Transverse colon (tissue), 4 donors: ENCODE measurements at regions not wholly inside any gene's neighbourhood (a gene's known extent, or its start where the extent isn't known, plus 50 kb on each side); places are given as distances from the start of the nearest gene placed in this dataset.
A peak's percentile ranks its signal among the peaks of the same experiment; 100 is the strongest.

ENCODE experiments used
- DNase-seq: peaks from one replicate; pipeline ENCODE4 v3.0.0-alpha.2; 2019
- H3K27ac ChIP-seq, 4 donors: fragments of 200-600 bp; sonication (generic); 2 replicates each; pipeline ENCODE4 v1.5.1; 2016 to 2018; ENCODE audit warnings: inconsistent platforms in 4 of 4
- H3K27me3 ChIP-seq: fragments of 200-600 bp; sonication (generic); 2 replicates; pipeline ENCODE4 v1.5.1; 2017; ENCODE audit warnings: inconsistent platforms
- H3K36me3 ChIP-seq, 4 donors: fragments of 200-600 bp; sonication (generic); 2 replicates each; pipeline ENCODE4 v1.5.1; 2017 to 2019; ENCODE audit warnings: inconsistent platforms in 4 of 4
- H3K4me1 ChIP-seq, 4 donors: fragments of 200-600 bp; sonication (generic); 2 replicates each; pipeline ENCODE4 v1.5.1; 2017 to 2020; ENCODE audit warnings: inconsistent platforms in 4 of 4
- H3K4me3 ChIP-seq, 4 donors: fragments of 200-600 bp; sonication (generic); 1 replicate in 1 of 4; 2 replicates in 3 of 4; pipeline versions ENCODE4 v1.5.1 to v1.6.1; 2017 to 2019; ENCODE audit warnings: inconsistent platforms in 4 of 4
- H3K9me3 ChIP-seq, 2 donors: fragments of 200-600 bp; sonication (generic); 2 replicates each; pipeline ENCODE4 v1.5.1; 2017 to 2019; ENCODE audit warnings: inconsistent platforms in 2 of 2
- EP300 ChIP-seq: sonication (generic); formaldehyde crosslinking; IDR thresholded peaks from one replicate; pipeline ENCODE4 v1.6.1; 2017; ENCODE audit warnings: antibody characterized with exemption, low read depth
- POLR2A ChIP-seq: fragments of 450-650 bp; IDR thresholded peaks from one replicate; pipeline ENCODE4 v1.6.1; 2016; ENCODE audit warnings: antibody characterized with exemption, mild to moderate bottlenecking, moderate library complexity
- POLR2AphosphoS5 ChIP-seq, 3 donors: sonication (generic); formaldehyde crosslinking; IDR thresholded peaks; one replicate each; pipeline ENCODE4 v1.6.1; 2016; ENCODE audit warnings: antibody characterized with exemption in 3 of 3
- WGBS, 2 donors: methylation state at CpG; one replicate each; pipeline ENCODE4 v1.1.5; 2018; ENCODE audit warnings: low coverage in 1 of 2; 5-methylcytosine and 5-hydroxymethylcytosine counted together
- in situ Hi-C, 4 donors: fragments of 200-750 bp; cut with MboI; loops; one replicate each; pipeline versions ENCODE4 v1.15.0 to v1.15.1; 2017; ENCODE audit warnings: low sequenced_read_pairs in 3 of 4, low pct_ligation_motif_present in 1 of 4, low pct_unique_long_range_greater_than_20kb in 1 of 4
- intact Hi-C: fragments of 100-400 bp; cut with DNase I; formaldehyde crosslinking; loops from one replicate; pipeline ENCODE4 v1.15.1; 2023; ENCODE audit warnings: low total_unique reads
- TF ChIP-seq, protein P1 (sequence below), 5 experiments: fragments of 200-600 bp in 3 of 5; fragments of 450-650 bp in 2 of 5; sonication (generic) in 3 of 5; IDR thresholded peaks; 1 replicate in 2 of 5; 2 replicates in 3 of 5; pipeline ENCODE4 v1.5.1; 2016 to 2017; ENCODE audit warnings: antibody characterized with exemption in 5 of 5, inconsistent platforms in 3 of 5, mild to moderate bottlenecking in 2 of 5, moderate library complexity in 1 of 5

DNA sequence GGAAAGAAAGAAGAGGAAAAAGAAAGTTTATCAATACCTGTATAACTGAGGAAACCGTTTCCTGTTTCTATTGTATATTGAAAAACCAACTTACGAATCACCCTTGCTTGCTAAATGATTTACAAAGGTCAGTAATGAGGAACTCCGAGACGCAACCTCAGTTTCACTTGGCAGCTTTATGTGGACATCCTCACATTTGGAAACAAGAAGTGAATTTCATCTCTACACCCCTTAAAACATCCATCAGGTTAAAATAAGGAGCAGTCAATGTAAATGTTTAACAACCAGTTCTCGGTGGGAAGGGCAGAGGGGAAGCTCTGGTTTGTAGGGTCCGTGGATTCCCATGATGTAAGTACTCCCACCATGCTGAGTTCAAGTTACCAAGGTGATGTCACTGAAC lies 481.7 kb upstream of the RUNX1 start:
- in situ Hi-C loops = no loop called here
- peaks cover 0 to 14% (median 0%) of the 10 kb centered on the region in 4 donors for H3K4me1 ChIP-seq
- TF ChIP-seq POLR2A (no peak), EP300 (no peak), POLR2AphosphoS5 (IDR thresholded peaks at IDR 0.05) (no peak)
- TF ChIP-seq, protein P1, sequence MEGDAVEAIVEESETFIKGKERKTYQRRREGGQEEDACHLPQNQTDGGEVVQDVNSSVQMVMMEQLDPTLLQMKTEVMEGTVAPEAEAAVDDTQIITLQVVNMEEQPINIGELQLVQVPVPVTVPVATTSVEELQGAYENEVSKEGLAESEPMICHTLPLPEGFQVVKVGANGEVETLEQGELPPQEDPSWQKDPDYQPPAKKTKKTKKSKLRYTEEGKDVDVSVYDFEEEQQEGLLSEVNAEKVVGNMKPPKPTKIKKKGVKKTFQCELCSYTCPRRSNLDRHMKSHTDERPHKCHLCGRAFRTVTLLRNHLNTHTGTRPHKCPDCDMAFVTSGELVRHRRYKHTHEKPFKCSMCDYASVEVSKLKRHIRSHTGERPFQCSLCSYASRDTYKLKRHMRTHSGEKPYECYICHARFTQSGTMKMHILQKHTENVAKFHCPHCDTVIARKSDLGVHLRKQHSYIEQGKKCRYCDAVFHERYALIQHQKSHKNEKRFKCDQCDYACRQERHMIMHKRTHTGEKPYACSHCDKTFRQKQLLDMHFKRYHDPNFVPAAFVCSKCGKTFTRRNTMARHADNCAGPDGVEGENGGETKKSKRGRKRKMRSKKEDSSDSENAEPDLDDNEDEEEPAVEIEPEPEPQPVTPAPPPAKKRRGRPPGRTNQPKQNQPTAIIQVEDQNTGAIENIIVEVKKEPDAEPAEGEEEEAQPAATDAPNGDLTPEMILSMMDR (IDR thresholded peaks at IDR 0.05) = no peak
- H3K27me3 ChIP-seq = no peaks in the 10 kb centered on the region
- H3K36me3 ChIP-seq = no peaks in the 10 kb centered on the region
- H3K4me3 ChIP-seq = no peak overlapping the region
- H3K9me3 ChIP-seq = no peaks in the 10 kb centered on the region
- DNase-seq = no peak
- H3K27ac ChIP-seq = no peak overlapping the region
- WGBS, 2 donors = 57 to 84% methylated on average over 3 to 6 of the region's 6 CpGs
- intact Hi-C loops = no loop called here

DNA sequence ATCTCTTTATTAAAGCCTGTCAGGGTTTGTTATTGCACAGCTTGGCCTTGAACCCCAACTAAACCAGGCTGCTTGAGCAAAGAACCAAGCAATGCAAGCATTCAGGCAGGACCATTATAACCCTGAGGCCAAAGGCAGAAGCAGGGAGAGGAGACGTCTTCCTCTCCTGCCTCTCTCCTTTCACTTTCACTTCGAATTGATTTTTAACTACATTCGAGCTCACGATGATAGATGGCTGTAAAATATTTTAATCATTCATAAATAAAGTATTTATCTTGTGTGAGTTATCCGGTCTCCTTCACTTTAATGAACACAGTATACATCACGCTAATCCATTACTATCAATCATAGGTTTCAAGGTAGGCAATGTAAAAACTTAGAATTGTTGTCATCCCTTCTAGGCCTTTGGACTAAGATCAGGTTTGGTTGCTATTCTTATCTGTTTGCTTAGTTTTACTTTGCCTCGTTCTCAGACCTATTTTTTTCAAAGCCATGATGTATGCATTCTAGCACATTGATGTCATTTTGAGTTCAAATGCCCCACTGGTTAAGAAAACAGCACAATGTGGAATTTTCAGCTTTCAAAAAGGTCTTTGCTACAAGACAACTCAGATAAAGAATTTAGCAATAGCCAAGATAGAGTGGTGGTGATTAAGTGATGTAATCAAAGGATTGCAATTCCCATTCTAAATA lies 480.2 kb upstream of the RUNX1 start:
- peaks cover 0 to 14% (median 0%) of the 10 kb centered on the region in 4 donors for H3K4me1 ChIP-seq
- peak overlapping the region; percentile 39 to 66 (median 54) for H3K27ac ChIP-seq
- H3K9me3 ChIP-seq = no peaks in the 10 kb centered on the region
- no peak for DNase-seq
- intact Hi-C loops = no loop called here
- WGBS, 2 donors = 25 to 26% methylated on average over 7 of the region's 7 CpGs
- peak overlapping the region in 3 of 4 donors; percentile 14 to 35 (median 29) for H3K4me3 ChIP-seq
- no peaks in the 10 kb centered on the region for H3K27me3 ChIP-seq
- in situ Hi-C loops = no loop called here
- TF ChIP-seq POLR2A (no peak), EP300 (no peak), POLR2AphosphoS5 (IDR thresholded peaks at IDR 0.05) (no peak)
- TF ChIP-seq, protein P1 (IDR thresholded peaks at IDR 0.05) = no peak
- H3K36me3 ChIP-seq = no peaks in the 10 kb centered on the region

DNA sequence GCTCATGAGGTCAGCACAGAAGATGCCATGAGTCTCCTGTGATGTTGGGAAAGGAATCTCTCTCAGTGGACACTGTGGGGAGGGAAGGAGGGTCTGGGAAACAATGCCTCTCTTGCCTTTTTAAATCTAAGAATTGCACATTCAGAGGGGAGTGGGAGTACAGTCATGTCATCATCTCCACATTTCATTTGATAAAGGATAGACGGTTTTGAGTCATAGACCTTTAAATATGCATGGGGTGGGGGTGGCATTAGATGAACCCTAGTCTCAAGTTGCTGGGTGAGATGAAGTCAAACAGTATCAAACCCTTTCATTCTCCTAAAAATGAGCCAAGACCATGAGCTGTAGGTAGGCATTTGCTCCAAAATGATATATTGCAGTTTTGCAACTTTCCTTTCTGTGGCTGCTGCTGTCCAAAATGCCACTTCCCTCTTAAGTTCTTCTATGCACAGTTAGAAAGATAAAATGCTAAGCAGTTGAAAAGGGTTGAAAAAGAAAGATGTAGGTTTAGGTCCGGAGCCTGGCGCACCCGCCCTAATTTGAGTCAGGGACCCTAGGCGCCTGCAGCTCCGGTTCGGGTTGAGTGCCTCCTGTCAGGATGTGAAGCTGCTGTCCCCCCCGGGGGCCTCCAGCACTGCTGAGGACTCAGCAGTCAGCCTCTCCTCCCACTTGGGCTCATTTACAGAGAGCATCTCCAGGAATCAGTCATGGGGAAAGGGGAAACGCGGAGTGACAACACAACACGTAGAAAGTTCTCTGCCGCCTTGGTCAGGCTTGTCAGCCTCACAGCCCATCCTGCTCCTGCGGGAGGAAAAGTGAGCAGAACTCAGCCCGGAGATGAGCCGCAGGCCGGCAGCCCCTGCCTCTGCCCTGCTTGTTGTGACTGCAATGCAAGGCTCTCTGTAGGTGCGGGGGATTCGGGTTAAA lies 479.3 kb upstream of the RUNX1 start:
- Histone ChIP-seq H3K4me3 (peak overlapping the region in 3 of 4 donors; percentile 14 to 35 (median 29)), H3K27ac (peak overlapping the region; percentile 39 to 66 (median 54)), H3K9me3 (no peaks in the 10 kb centered on the region), H3K36me3 (no peaks in the 10 kb centered on the region), H3K4me1 (peaks cover 0 to 14% (median 0%) of the 10 kb centered on the region in 4 donors), H3K27me3 (no peaks in the 10 kb centered on the region)
- in situ Hi-C loops = no loop called here
- intact Hi-C loops = no loop called here
- WGBS, 2 donors = 46% methylated on average over 18 of the region's 18 CpGs; no CpG with 5 or more reads in 1 of the 2 donors
- DNase-seq = peak; percentile 16
- no peak for TF ChIP-seq EP300
- TF ChIP-seq POLR2AphosphoS5 (IDR thresholded peaks at IDR 0.05) = no peak
- TF ChIP-seq, protein P1 (IDR thresholded peaks at IDR 0.05) = no peak
- no peak for TF ChIP-seq POLR2A

DNA sequence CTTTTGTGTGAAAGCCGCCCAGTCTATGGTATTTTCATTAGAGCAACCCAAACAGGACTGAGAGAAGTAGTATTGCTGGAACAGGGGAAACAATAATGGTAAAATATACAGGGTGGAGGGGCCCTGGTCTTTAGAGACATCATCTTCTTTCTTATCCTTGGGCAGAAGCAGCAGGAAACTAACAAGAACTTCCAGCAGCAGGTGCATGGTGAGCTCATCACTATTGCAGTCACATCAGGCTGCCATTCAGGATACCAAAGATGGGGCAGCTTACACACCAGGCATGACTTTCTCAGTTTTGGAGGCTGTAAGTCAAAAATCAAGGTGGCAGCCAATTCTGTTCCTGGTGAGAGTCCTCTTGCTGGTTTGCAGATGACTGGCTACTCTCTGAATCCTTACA lies 478.3 kb upstream of the RUNX1 start:
- H3K27ac ChIP-seq = no peak overlapping the region
- in situ Hi-C loops = no loop called here
- no peaks in the 10 kb centered on the region for H3K36me3 ChIP-seq
- TF ChIP-seq POLR2A (no peak), EP300 (no peak), POLR2AphosphoS5 (IDR thresholded peaks at IDR 0.05) (no peak)
- TF ChIP-seq, protein P1 (IDR thresholded peaks at IDR 0.05) = no peak
- 92 to 100% methylated on average over 1 of the region's 1 CpG for WGBS, 2 donors
- intact Hi-C loops = no loop called here
- no peaks in the 10 kb centered on the region for H3K27me3 ChIP-seq
- DNase-seq = no peak
- no peaks in the 10 kb centered on the region for H3K9me3 ChIP-seq
- H3K4me3 ChIP-seq = no peak overlapping the region
- H3K4me1 ChIP-seq = peaks cover 0 to 14% (median 0%) of the 10 kb centered on the region in 4 donors
